PC-9 (cell line): ENCODE measurements at regions not wholly inside any gene's neighbourhood (a gene's known extent, or its start where the extent isn't known, plus 50 kb on each side); places are given as distances from the start of the nearest gene placed in this dataset.

ENCODE experiments used
- BruUV-seq: library from RNA; stranded (reverse); fragments of 400-500 nt; replicated peaks from 2 replicates; lab custom pipeline; 2021; lab: Mats Ljungman, UMichigan
- CTCF ChIA-PET: fragments of 300-600 bp; sonication (Branson Sonifier 250); formaldehyde crosslinking; loops from one replicate; lab custom pipeline; 2022; ENCODE audit warnings: antibody characterized with exemption; lab: Charles Lee
- POLR2A ChIA-PET: fragments of 300-600 bp; sonication (Branson Sonifier 250); formaldehyde crosslinking; loops from one replicate; lab custom pipeline; 2022; ENCODE audit warnings: antibody characterized with exemption; ENCODE audit not compliant: unreplicated experiment; lab: Charles Lee
- DNase-seq, 2 experiments: peaks; one replicate each; pipeline versions ENCODE4 v3.0.0 to v3.0.0-alpha.2; 2015 to 2022; ENCODE audit warnings: mixed read lengths in 1 of 2
- H2AFZ ChIP-seq: fragments of 200-600 bp; sonication (generic); 2 replicates; pipeline ENCODE4 v1.8.1; 2017; ENCODE audit warnings: antibody characterized with exemption
- H3F3A ChIP-seq: fragments of 200-600 bp; sonication (generic); 2 replicates; pipeline ENCODE4 v1.8.1; 2017; ENCODE audit warnings: antibody characterized with exemption, mild to moderate bottlenecking, low read depth; ENCODE audit not compliant: insufficient read depth
- H3K27ac ChIP-seq: fragments of 200-600 bp; sonication (generic); 2 replicates; pipeline ENCODE4 v1.6.1; 2016; ENCODE audit warnings: mixed run types
- H3K27me3 ChIP-seq: fragments of 200-600 bp; sonication (generic); 2 replicates; pipeline ENCODE4 v1.6.1; 2016; ENCODE audit warnings: low read depth, mixed run types; ENCODE audit not compliant: insufficient read depth
- H3K36me3 ChIP-seq: fragments of 200-600 bp; sonication (generic); 2 replicates; pipeline ENCODE4 v1.6.1; 2016; ENCODE audit warnings: low read depth, mixed run types
- H3K4me1 ChIP-seq: fragments of 200-600 bp; sonication (generic); replicated peaks from 2 replicates; pipeline ENCODE4 v1.6.1; 2016; ENCODE audit warnings: mixed run types; ENCODE audit not compliant: insufficient read depth
- H3K4me2 ChIP-seq: fragments of 200-600 bp; sonication (generic); 2 replicates; pipeline ENCODE4 v1.6.1; 2017; ENCODE audit warnings: mixed run types
- H3K4me3 ChIP-seq: fragments of 200-600 bp; sonication (generic); 2 replicates; pipeline ENCODE4 v1.6.1; 2016; ENCODE audit warnings: mixed run types
- H3K79me2 ChIP-seq: fragments of 200-600 bp; sonication (generic); 2 replicates; pipeline ENCODE4 v1.6.1; 2017; ENCODE audit warnings: low read depth, mixed run types
- H3K9me2 ChIP-seq: fragments of 200-600 bp; sonication (generic); 2 replicates; pipeline ENCODE4 v1.8.1; 2017; ENCODE audit warnings: mild to moderate bottlenecking; ENCODE audit not compliant: insufficient read depth
- H3K9me3 ChIP-seq: fragments of 200-600 bp; sonication (generic); 2 replicates; pipeline ENCODE4 v1.8.1; 2016; ENCODE audit warnings: low read depth; ENCODE audit not compliant: insufficient read depth
- H4K20me1 ChIP-seq: fragments of 200-600 bp; sonication (generic); 2 replicates; pipeline ENCODE4 v1.8.1; 2017; ENCODE audit not compliant: insufficient read depth
- CTCF ChIP-seq: fragments of 200-600 bp; sonication (generic); conservative IDR thresholded peaks from 2 replicates; pipeline ENCODE4 v1.6.1; 2017; ENCODE audit warnings: mixed run types, antibody characterized with exemption, mild to moderate bottlenecking, moderate library complexity
- EZH2 ChIP-seq: fragments of 200-600 bp; sonication (generic); IDR thresholded peaks from 2 replicates; pipeline ENCODE4 v1.8.0; 2017; ENCODE audit warnings: antibody characterized with exemption, low read depth
- intact Hi-C: fragments of 100-400 bp; cut with micrococcal nuclease; formaldehyde crosslinking; loops from one replicate; pipeline ENCODE4 v1.10.0; 2022; ENCODE audit not compliant: unreplicated experiment

GRCh38 chr9:108691614-108692013, 164.2 kb downstream of the ACTL7B start:
- H3K27ac ChIP-seq: peak overlapping the region; percentile 38
- POLR2A ChIA-PET: interaction anchor here (0.7 kb wide), 2 partner anchors 1417 to 1830 kb away, joined by 4 to 17 read pairs; no protein-coding TSS in a partner anchor
- H4K20me1 ChIP-seq: no peaks in the 10 kb centered on the region
- peaks cover 14% of the 10 kb centered on the region for H3K9me3 ChIP-seq
- TF ChIP-seq EZH2 (no peak), CTCF (no peak)
- H3K4me3 ChIP-seq: no peak overlapping the region; the same call in 1 of the 2 replicates
- CTCF ChIA-PET: interaction anchor here (0.6 kb wide), 2 partner anchors 123 to 913 kb away, joined by 3 to 9 read pairs; no protein-coding TSS in a partner anchor
- no peaks in the 10 kb centered on the region for H3K36me3 ChIP-seq
- intact Hi-C loops: loop anchor here (5.0 kb wide), 2 partner anchors 54 to 66 kb away; no protein-coding TSS in a partner anchor
- peaks cover 8% of the 10 kb centered on the region; the same call in 1 of the 2 replicates for H3F3A ChIP-seq
- H3K4me1 ChIP-seq: peaks cover 16% of the 10 kb centered on the region
- peak overlapping the region; percentile 38 for H3K4me2 ChIP-seq
- no peaks in the 10 kb centered on the region for H3K79me2 ChIP-seq
- H3K27me3 ChIP-seq: no peaks in the 10 kb centered on the region
- H3K9me2 ChIP-seq: no peaks in the 10 kb centered on the region
- no peak overlapping the region for H2AFZ ChIP-seq
- DNase-seq: peak; percentile 88 to 91
- no TSS peak for BruUV-seq

- intact Hi-C loops: no loop called here
- Histone ChIP-seq H3K9me2 (no peaks in the 10 kb centered on the region), H3K27me3 (no peaks in the 10 kb centered on the region), H3K4me1 (peaks cover 16% of the 10 kb centered on the region), H3K27ac (no peak overlapping the region), H3K9me3 (peaks cover 7% of the 10 kb centered on the region; the same call in 1 of the 2 replicates), H3K36me3 (no peaks in the 10 kb centered on the region), H3F3A (peaks cover 8% of the 10 kb centered on the region; the same call in 1 of the 2 replicates), H2AFZ (no peak overlapping the region), H4K20me1 (no peaks in the 10 kb centered on the region), H3K4me2 (no peak overlapping the region), H3K4me3 (no peak overlapping the region), H3K79me2 (no peaks in the 10 kb centered on the region)
- ChIA-PET CTCF (no interaction called here), POLR2A (no interaction called here)
- BruUV-seq: no TSS peak
- DNase-seq: no peak
- TF ChIP-seq EZH2 (no peak), CTCF (no peak)
Measured at GRCh38 chr9:108688676-108689075, 167.1 kb downstream of the ACTL7B start.

- Histone ChIP-seq H3K27ac (no peak overlapping the region), H3F3A (peaks cover 8% of the 10 kb centered on the region; the same call in 1 of the 2 replicates), H4K20me1 (no peaks in the 10 kb centered on the region), H3K27me3 (no peaks in the 10 kb centered on the region), H3K36me3 (no peaks in the 10 kb centered on the region), H3K9me3 (peaks cover 7% of the 10 kb centered on the region; the same call in 1 of the 2 replicates), H3K9me2 (no peaks in the 10 kb centered on the region), H3K4me3 (no peak overlapping the region), H3K4me1 (peaks cover 16% of the 10 kb centered on the region), H3K79me2 (no peaks in the 10 kb centered on the region), H2AFZ (no peak overlapping the region), H3K4me2 (no peak overlapping the region)
- POLR2A ChIA-PET: no interaction called here
- BruUV-seq: no TSS peak
- CTCF ChIA-PET: no interaction called here
- no peak for DNase-seq
- intact Hi-C loops: no loop called here
- TF ChIP-seq CTCF (no peak), EZH2 (no peak)
Measured at GRCh38 chr9:108688051-108688450, 167.7 kb downstream of the ACTL7B start.
